HG03139 (cell line): ENCODE measurements at regions not wholly inside any gene's neighbourhood (a gene's known extent, or its start where the extent isn't known, plus 50 kb on each side); places are given as distances from the start of the nearest gene placed in this dataset.

ENCODE experiments used
- ATAC-seq: cut with Tn5 transposase; IDR thresholded peaks from one replicate; pipeline ENCODE4 v1.9.1; 2021; ENCODE audit not compliant: unreplicated experiment

DNA sequence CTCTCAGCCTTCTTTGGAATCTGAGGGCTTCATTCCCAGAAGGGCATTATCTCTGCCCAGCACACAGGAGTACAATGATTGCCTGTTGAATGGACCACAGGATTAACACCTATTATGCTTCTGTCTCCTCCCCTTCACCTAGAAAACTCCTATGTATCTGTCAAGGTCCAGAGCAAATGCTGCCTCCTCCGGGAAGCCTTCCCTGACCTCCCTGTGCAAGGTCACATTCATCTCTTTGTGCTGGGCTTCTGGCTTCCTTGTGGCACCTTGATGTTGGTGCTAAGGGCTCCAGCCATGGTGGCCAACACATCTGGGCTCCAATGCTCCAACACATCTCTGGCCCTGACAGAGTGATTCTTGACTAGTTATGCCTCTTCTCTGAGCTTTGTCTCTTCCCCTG lies 49.9 kb upstream of the ATP2B2 start:
- no peak for ATAC-seq

DNA sequence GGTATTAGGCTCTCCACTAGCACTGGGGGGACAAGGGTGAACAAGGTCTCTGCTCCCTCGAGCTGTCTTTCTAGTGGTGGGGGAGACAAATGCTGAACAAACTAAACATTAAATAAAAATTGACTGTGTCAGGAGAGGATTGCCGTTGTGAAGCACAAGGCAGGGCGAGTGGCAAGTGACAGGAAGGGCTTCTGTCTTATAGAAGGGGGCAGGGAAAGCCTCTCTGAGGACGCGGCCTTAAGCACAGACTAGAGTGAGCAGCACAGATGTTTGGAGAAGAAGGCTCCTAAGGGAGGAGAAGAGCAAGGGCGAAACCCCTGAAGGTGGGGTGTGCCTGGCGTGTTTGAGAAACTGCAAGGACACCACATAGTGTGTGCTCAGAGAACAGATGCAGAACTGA lies 50.9 kb upstream of the ATP2B2 start:
- no peak for ATAC-seq

DNA sequence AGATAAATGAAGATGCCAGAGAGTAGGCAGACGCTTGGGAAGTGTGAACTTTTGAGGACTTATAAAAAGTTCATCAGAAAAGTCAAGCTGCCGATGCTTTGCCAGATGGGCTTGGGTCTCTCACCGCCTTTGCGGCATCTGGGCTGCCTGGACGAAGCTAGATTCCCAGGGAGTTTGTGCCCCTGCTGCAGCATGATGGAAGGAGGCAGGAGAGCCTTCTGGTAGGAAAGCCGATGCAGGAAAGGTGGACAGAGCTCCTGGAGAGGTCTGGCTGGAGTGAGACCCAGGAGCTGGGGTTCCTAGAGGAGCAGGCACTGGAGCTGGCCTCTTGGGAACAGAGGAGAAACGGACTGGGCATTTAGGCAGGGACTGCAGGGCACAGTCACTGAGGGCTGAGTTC lies 51.9 kb upstream of the ATP2B2 start:
- ATAC-seq: no peak

DNA sequence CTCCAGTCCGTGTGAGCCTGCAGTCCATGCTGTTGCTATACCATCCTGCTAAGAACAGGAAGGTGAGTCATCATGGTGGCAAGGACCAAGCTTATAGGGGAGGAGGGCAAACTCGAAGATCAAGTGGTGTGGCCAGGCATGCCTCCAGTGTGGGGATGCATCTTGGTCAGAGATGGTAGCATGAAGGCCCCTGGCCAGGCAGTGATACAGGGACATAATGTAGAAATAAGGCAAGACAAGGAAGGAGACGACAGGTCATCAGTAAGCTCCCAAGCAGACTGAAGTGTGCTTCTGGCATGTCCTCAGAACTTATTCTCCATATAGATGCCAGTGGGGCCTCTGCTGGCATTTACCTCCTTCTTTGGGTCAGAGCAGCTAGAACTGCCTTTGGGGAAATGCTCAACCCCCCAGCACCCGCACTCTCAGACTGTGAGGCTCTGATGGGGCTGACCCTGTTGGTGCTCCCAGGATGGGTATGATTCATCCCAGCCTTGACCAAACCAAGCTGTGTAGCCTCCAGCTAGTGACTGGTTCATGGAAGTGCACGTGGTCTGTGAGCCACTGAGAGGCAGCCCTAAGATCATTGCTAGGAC lies 52.5 kb upstream of the ATP2B2 start:
- ATAC-seq: no peak

DNA sequence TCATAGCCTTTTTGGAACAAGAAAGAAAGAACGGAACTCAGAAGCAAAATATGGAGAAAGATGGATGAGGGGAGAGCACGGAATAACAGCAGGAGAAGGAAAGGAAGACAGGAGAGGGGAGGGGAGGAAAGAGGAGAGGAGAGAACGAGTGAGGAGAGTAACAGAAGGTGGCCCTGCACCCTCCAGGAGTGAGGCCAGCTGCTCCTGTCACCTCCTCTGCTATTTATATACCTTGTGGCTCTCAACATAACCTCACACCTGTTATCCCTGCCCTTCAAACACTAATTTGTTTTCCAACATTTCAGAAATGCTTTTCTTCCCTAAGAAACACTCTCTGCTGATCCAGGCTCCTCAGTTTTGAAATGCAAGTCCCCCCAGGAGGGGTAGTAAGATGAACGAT lies 53.4 kb upstream of the ATP2B2 start:
- no peak for ATAC-seq

DNA sequence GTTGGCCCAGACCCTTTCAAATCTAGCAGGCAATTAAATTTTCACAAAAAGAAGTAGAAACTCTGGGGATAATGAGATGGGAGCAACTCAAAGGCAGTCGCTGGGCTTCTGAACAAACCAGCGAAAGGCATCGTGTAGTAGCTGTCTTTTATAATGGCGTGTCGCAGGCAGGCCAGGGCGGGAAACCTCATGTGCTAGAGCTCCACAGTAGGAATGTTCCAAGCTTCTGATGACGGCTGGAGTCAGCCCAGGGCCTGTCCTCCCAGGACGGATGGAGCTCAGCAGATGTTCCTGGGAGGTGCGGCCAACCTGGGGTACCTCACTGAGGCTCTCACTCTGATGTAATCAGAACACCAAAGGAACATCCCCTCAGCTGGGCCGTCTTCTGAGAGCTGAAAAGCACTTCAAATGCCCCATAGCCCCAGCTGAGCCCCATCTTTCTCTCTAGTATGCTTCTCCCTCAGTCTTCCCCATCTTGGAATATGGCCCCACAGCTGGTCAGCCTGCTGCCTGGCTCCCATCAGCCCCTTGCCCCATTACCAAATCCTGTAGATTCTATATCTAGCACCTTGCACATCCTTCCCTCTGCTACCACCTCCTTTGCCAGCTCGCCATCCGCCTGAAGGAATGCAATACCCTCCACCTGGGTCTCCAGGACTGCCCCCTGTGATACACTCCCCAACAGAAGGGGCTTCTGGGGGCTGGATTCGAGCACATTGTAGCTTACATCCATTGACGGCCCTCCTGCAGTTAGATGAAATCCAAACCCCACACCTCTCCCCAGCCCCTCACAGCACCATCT lies 54.9 kb upstream of the ATP2B2 start:
- ATAC-seq: no peak

DNA sequence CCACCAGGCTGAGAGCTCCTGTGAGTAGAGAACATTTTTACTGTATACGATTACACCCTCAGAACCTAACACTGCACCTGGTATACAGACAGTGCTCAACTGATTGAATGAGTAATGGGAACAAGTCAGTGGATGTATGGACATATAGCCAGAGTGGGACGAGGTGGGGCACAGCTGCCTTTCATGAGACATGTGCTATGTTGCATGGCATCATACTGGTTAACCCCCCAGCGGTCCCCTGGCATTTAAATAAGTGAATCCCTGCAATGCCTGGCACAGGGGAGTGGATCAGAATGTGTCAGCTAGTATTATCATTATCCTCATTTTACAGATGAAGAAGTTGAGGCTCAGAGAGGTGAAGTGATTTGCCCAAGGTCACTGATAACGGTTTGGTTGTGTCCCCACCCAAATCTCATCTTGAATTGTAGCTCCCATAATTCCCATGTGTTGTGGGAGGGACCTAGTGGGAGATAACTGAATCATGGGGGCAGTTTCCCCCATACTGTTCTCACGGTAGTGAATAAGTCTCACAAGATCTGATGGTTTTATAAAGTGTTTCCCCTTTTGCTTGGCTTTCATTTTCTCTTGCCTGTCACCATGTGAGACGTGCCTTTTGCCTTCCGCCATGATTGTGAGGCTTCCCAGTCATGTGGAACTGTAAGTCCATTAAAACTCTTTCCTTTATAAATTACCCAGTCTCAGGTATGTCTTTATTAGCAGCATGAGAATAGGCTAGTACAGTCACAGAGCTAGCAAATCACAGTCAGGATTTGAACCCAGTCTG lies 56.0 kb upstream of the ATP2B2 start:
- ATAC-seq: no peak

DNA sequence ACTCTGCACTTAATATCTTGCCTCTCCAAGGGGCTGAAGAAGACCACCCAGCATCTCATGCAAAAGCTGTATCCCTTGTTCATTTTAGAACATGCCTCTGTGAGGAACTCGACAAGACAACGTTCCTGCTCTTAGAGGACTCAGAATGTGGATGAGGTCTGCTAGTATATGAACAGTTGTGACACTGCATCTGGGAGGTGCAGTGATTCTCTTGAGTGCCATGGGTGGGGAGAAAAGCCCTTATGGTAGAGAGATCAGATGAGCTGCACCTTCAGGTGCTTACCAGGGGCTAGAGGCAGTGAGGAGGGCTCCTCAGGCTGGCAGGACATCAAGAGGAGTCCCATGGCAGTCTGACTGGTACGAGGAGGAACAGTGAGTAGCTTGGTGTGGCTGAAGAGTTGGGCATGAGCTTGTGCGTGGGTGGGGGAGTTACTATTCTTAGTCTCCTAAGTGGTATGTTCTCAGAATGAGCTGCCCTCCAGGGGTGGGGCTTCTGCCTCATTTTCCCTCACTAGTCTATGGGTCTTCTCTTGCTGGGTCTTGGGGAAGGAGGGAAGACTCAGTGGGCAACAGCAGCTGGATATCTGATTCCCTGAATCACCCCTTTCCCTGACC lies 56.7 kb upstream of the ATP2B2 start:
- no peak for ATAC-seq

DNA sequence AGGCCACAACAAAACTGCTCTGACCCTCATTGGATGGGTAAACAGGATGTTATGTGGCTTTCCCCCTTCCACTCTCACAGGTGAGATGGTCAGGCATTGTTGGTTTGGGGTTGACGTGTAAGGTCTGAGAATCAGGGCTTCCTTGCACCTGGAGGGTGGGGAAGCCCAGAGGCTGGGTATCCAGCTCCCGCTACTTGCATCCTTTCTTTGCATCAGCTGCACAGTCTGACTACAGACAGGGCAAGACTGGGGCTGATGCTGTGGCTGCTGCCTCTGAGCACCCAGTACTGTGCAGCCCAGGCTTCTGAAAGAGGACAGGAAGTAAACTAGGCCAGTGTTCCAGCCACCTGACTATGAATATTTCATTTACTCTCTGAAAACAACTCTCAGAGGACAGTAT lies 58.0 kb upstream of the ATP2B2 start:
- ATAC-seq: peak; percentile 58

DNA sequence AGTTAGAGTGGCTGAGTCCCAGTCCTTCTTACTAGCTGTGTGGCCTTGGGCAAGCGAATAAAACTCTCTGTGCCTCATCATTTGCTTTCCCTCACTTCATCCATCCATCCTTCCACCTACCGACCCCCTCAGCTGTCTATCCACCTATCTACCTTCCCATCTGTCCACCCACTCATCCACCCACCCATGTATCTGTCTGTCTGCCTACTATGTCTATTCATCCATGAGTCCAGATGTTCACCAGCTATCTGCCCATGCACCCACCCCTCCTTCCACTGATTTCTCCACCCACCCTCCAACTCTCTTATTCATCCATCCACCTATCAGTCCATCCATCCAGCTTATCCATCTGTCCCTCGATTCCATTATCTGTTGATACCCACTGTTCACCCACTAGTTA lies 60.4 kb upstream of the ATP2B2 start:
- no peak for ATAC-seq

DNA sequence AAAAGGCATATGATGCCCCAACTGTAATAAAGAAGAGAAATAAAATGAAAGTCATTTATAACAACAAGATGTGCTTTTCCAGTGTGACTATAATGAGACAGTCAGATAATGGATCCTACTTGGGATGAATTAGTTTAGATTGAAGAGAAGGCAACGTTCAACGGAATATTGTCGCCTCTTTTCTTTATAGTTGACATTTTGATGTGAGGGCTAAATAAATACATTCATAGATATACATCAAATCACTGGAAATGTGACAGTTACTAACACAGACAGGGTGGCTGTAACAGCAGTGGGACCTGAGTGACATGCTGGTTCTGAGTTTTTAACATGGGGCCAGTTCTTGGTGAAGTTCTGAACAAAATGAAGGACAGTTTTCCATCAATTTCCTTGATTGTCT lies 61.1 kb upstream of the ATP2B2 start:
- no peak for ATAC-seq

DNA sequence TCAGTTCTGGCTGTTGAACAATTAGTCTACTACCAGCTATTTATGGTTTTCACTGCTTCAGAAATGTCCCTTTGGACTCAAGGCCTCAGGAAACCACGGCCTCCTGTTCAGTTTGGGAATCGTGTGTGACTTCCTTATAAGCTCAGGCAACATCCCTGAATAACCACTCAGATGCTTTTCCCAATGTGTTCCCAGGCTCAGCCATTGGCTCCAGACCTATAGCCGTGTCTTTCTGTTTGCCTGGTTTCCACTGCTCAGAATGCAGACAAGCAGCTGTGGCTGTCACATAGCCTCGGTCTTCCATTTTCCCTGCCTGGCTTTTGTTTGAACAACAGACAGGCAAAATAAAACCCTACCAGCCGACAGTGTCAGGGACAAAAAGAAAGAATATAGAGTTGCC lies 63.2 kb upstream of the ATP2B2 start:
- no peak for ATAC-seq

DNA sequence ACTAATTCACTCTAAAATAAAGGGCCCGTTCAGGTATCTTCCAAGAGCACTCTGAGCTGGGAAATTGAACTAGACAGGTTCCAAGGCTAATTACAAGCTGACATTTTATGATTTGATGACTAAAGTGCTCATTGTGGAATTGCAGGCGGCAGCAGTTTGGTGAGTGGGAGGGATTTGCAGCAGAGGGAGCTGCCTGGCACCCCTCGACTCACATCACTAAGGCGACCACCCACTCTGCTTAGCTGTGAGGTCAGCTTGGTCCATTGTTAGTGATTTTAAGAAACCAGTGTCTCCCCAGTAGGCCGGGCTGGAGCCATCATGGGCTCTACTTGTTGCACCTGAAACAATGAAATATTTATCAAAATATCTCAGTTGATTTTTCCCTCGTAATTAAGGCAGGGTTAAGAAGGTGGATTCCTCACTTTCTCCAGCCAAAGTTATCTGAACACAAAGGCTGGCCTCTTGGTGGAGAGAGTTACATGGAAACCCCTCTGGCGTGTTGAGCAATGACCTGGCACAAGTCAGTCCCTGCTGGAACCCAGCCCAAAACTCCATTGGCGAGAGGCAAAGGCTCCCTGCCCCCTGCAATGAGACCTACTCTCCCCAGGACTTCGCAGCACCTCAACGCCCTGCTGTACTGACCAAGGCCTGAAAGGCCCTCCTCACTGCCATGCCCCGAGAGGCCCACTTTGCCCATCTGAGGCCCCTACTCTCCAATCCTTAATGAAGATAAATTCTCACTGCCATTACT lies 65.0 kb upstream of the ATP2B2 start:
- no peak for ATAC-seq

DNA sequence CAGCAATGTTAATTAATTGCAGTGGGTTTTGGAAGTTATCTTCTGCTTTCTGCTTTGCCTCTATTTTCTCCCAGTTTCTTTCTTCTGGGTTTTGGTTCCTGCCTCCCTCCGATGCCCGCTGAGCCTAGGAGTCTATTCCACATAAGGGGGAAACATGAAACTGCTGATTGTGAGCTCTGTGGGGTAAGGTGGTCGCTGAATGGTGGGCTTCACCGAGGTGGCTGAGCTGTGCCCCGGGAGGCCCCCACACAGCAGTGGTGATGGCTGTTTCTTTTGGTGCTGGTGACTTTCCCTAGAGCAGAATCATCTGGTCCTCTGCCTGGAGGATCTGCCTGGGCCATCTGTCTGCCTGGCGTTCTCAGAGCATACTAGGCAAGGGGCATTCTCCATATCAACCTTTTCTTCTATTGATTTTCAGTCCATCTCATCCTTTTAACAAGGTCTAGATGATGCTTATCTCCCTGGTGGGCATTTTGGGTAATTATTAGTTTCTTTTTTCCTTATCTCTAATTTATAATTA lies 68.8 kb upstream of the ATP2B2 start:
- no peak for ATAC-seq

DNA sequence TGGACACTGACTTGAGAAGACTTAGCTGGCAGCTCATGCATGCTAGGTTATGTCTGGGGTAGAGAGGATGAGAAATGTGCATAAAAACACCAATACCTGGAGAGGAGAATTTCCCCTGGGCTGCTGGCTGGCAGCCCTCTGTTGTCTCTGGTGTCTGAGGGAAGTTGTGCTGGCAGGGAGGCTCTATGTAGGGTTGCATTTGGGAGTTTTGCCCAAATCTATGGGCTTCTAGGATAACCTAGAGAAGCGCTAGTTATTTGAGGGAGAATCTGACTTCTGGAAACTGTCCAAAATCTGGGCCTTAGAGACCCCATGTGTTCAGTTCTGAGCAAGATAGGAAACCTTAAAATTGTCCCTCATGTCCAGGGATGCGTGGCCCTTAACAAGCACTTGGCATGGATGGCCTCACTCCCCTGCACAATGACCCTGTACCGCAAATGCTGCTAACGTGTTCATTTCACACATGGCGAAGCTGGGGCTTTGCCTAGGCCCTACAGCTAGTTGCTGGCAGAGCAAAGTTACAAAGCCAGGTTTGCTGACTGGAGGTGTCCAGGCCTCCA lies 70.3 kb upstream of the ATP2B2 start:
- no peak for ATAC-seq

DNA sequence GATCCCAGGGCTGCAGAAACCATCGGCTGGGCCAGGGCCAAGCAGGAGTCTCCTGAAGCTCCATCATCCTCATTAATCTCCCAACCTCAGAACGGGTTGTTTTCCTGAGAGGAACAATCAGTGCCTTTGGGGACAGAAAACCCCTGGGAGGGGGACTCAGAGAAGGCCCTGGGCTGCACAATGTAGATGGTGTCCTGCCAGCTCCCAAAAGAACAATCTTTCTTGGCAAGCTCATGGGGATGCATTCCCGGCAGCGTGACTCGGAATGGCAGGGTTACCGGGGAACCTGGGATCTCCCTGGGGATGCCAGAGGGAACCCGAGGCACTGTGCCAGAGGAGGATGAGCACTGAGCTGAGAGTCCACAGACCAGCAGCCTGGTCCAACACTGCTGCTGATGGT lies 72.1 kb upstream of the ATP2B2 start:
- ATAC-seq: no peak

DNA sequence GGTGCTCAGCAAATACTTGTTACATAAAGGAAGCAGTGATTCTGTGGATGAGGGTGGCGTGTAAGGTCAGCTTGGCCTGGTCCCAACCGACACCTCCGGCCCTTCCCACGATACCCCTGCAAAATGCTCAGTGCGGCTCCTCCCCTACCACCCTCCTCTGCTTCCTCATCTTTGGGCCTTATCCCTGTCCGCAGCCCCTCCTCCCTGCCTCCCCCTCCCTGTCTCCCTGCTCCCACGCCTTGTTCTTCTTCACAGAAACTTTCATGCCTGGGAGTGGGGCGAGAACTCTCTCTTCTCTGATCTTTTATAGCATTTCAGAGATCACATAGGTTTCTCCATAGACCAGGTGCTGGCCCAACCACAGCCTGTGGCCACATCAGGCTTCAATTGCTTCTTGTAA lies 75.0 kb upstream of the ATP2B2 start:
- ATAC-seq: no peak

DNA sequence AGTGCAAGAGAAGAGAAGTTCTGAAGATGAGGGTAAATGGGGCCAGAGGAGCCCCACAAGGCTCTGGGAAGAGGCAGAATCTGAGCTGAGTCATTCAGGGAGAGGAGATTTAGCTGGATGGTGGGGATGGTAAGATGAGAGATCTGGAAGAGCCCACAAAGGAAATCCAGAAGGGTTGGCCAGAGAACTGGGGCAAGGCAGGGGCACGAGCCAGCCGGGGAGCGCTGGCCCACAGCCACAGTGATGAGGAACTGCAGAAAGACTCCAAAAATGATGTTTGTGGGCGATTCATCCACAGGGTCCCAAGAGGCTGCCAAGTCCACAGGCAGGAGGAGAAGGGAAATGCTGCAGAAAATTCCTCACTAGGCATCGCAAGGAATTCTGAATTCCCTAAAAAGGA lies 75.9 kb upstream of the ATP2B2 start:
- ATAC-seq: no peak

DNA sequence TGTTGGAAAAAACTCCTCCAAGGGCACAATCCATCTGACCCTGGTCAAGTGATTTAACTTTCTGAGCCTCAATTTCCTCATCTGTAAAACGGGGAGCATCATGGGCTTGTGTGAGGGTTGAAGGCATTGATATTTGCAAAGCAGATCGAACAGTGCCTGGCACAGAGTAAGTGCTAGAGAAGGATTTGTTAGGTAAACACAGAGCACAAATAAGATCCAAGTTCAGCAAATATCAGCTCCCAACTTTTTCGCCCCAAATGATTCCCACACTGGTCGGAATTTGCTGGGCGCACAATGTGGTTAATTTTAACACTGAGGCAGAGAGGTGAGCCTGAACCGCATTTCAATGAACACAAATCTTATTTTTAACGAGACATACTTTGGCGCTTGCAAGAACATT lies 76.3 kb upstream of the ATP2B2 start:
- no peak for ATAC-seq

DNA sequence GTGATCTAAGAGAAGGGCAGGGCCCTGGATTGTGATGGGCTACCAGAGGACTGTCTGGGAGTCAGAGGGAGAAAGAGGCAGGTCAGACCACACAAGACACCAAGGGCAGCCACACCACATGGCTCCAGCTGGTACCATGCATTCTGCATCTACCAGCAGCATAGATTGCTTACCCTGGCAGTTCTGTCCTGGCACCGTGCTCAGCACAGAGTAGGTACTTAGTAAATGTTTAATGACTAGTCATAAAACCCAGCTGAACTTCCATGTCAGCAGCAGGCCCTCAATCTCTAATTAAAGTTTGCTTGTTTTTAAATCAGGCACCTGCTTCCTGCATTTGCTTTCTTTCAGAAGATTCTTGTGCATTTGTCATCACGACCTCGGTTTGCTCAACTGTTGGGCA lies 77.3 kb upstream of the ATP2B2 start:
- ATAC-seq: no peak
